GM21529 (cell line): ENCODE measurements at regions not wholly inside any gene's neighbourhood (a gene's known extent, or its start where the extent isn't known, plus 50 kb on each side); places are given as distances from the start of the nearest gene placed in this dataset.

Experiments used
- ATAC-seq: cut with Tn5 transposase; IDR thresholded peaks from one replicate; pipeline ENCODE4 v1.9.1; 2021; ENCODE audit not compliant: unreplicated experiment

GRCh38 chr18:57991552-57991951, 52.5 kb upstream of the NEDD4L start:
- no peak for ATAC-seq

GRCh38 chr18:57989536-57989935, 54.5 kb upstream of the NEDD4L start:
- no peak for ATAC-seq

GRCh38 chr18:57984490-57985115, 59.4 kb upstream of the NEDD4L start:
- ATAC-seq, result no peak

GRCh38 chr18:57983965-57984364, 60.1 kb upstream of the NEDD4L start:
- no peak for ATAC-seq

- ATAC-seq, result no peak
Observed at GRCh38 chr18:57983472-57983871, 60.6 kb upstream of the NEDD4L start.

- ATAC-seq, result no peak
Observed at GRCh38 chr18:57982372-57983021, 61.5 kb upstream of the NEDD4L start.

GRCh38 chr18:57981308-57982028, 62.6 kb upstream of the NEDD4L start:
- no peak for ATAC-seq

GRCh38 chr18:57980573-57981307, 63.3 kb upstream of the NEDD4L start:
- no peak for ATAC-seq

GRCh38 chr18:57976230-57976773, 67.7 kb upstream of the NEDD4L start:
- no peak for ATAC-seq

- no peak for ATAC-seq
Observed at GRCh38 chr18:57975805-57976204, 68.2 kb upstream of the NEDD4L start.

- ATAC-seq, result no peak
Observed at GRCh38 chr18:57974585-57975265, 69.3 kb upstream of the NEDD4L start.

GRCh38 chr18:57973889-57974288, 70.1 kb upstream of the NEDD4L start:
- no peak for ATAC-seq

- no peak for ATAC-seq
Observed at GRCh38 chr18:57970356-57971095, 73.5 kb upstream of the NEDD4L start.

- ATAC-seq, result no peak
Observed at GRCh38 chr18:57969824-57970223, 74.2 kb upstream of the NEDD4L start.

GRCh38 chr18:57965246-57965645, 78.8 kb upstream of the NEDD4L start:
- ATAC-seq, result no peak

GRCh38 chr18:57961876-57962505, 82.0 kb upstream of the NEDD4L start:
- no peak for ATAC-seq

- ATAC-seq, result no peak
Observed at GRCh38 chr18:57961411-57961810, 82.6 kb upstream of the NEDD4L start.

- ATAC-seq, result peak; percentile 71
Observed at GRCh38 chr18:57959278-57959677, 84.7 kb upstream of the NEDD4L start.

- no peak for ATAC-seq
Observed at GRCh38 chr18:57957210-57957609, 86.8 kb upstream of the NEDD4L start.

- no peak for ATAC-seq
Observed at GRCh38 chr18:57956491-57956890, 87.5 kb upstream of the NEDD4L start.
